ENCODE measurements at regions not wholly inside any gene's neighbourhood (a gene's known extent, or its start where the extent isn't known, plus 50 kb on each side); places are given as distances from the start of the nearest gene placed in this dataset.

DNA sequence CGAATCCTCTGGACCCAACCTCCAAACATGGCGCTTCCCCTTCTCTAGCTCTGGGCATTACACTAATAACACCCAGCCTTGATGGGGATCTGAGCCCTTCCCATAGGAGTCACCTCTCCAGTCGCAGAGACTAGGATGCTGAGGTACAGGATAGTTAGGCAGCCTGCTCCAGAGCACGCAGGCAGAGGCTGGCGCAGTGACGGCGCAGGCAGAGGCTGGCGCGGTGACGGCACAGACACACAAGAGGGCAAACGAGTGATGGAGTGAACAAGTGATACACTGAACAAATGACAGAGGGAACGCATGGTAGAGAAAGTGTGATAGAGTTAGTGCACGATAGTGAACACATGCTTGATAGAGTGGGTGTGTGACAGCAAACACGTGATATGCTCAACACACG is 518.5 kb downstream of the EIPR1 start:
- Mint-ChIP-seq H3K9me3 (peaks cover 5% of the 10 kb centered on the region), H3K27me3 (ENCODE audit: insufficient read depth) (no peaks in the 10 kb centered on the region), H3K36me3 (ENCODE audit: low read depth) (no peaks in the 10 kb centered on the region), H3K4me1 (no peaks in the 10 kb centered on the region), H3K4me3 (no peak overlapping the region), H3K27ac (no peak overlapping the region)
- Histone ChIP-seq H3K27ac (ENCODE audit: low read depth, low read length) (no peak overlapping the region), H3K36me3 (ENCODE audit: control insufficient read depth, insufficient read depth, low read length) (no peaks in the 10 kb centered on the region), H3K9ac (ENCODE audit: extremely low read depth, low read length, poor library complexity, severe bottlenecking) (no peak overlapping the region), H3K4me1 (ENCODE audit: control insufficient read depth, insufficient read depth, low read length) (no peaks in the 10 kb centered on the region), H3K4me3 (ENCODE audit: low read length) (no peak overlapping the region), H3K27me3 (ENCODE audit: control insufficient read depth, insufficient read depth, low read length, poor library complexity, severe bottlenecking) (no peaks in the 10 kb centered on the region), H3K9me3 (ENCODE audit: control insufficient read depth, low read length) (no peaks in the 10 kb centered on the region)
- DNase-seq: no peak
- TF ChIP-seq, protein P1, sequence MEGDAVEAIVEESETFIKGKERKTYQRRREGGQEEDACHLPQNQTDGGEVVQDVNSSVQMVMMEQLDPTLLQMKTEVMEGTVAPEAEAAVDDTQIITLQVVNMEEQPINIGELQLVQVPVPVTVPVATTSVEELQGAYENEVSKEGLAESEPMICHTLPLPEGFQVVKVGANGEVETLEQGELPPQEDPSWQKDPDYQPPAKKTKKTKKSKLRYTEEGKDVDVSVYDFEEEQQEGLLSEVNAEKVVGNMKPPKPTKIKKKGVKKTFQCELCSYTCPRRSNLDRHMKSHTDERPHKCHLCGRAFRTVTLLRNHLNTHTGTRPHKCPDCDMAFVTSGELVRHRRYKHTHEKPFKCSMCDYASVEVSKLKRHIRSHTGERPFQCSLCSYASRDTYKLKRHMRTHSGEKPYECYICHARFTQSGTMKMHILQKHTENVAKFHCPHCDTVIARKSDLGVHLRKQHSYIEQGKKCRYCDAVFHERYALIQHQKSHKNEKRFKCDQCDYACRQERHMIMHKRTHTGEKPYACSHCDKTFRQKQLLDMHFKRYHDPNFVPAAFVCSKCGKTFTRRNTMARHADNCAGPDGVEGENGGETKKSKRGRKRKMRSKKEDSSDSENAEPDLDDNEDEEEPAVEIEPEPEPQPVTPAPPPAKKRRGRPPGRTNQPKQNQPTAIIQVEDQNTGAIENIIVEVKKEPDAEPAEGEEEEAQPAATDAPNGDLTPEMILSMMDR (conservative IDR thresholded peaks at IDR 0.05): no peak
- 96 to 97% methylated on average over 15 of the region's 15 CpGs for WGBS, 2 experiments (ENCODE audit: insufficient coverage in 1 of 2, insufficient read length in 1 of 2)

DNA sequence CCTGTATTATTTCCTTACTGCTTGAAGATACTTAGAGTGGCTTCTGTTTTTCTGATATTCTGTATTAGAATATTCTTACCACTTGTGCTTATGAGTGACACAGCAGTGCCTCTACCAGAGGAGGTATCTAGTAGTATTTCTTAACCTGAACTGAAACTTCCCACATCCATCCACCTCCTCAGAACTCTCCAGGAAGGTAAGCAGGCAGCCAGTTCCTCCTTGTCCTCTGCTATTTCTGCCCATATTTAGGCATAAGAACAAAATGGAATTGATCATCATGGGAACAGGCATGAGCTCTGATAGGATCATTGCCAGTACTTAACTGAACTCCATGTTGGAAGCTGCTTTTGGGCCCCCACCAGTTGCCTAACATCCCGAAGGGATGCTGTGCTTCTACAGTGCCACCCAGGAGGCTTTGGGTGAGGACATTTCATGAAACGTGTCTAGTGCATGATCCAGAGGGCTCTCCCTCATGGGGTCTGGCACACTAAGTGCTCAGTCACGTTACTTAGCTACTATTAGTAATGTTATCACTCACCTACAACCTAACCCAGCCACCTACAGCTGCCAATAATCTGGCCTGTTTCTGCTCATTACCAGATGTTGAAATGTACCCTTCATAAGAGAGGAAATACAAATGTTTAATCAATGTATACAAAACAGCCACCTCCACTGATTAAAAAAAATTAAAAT is 520.7 kb downstream of the EIPR1 start:
- no peaks in the 10 kb centered on the region for H3K27me3 Mint-ChIP-seq (ENCODE audit: insufficient read depth)
- Histone ChIP-seq H3K4me3 (ENCODE audit: low read length) (no peak overlapping the region), H3K36me3 (ENCODE audit: control insufficient read depth, insufficient read depth, low read length) (no peaks in the 10 kb centered on the region), H3K27me3 (ENCODE audit: control insufficient read depth, insufficient read depth, low read length, poor library complexity, severe bottlenecking) (no peaks in the 10 kb centered on the region), H3K9ac (ENCODE audit: extremely low read depth, low read length, poor library complexity, severe bottlenecking) (no peak overlapping the region), H3K9me3 (ENCODE audit: control insufficient read depth, low read length) (no peaks in the 10 kb centered on the region), H3K4me1 (ENCODE audit: control insufficient read depth, insufficient read depth, low read length) (no peaks in the 10 kb centered on the region), H3K27ac (ENCODE audit: low read depth, low read length) (no peak overlapping the region)
- WGBS, 2 experiments (ENCODE audit: insufficient coverage in 1 of 2, insufficient read length in 1 of 2): 83 to 92% methylated on average over 2 to 3 of the region's 3 CpGs
- H3K4me3 Mint-ChIP-seq: no peak overlapping the region
- TF ChIP-seq, protein P1 (conservative IDR thresholded peaks at IDR 0.05): no peak
- H3K9me3 Mint-ChIP-seq: no peaks in the 10 kb centered on the region
- H3K36me3 Mint-ChIP-seq (ENCODE audit: low read depth): no peaks in the 10 kb centered on the region
- no peak for DNase-seq
- H3K27ac Mint-ChIP-seq: no peak overlapping the region
- H3K4me1 Mint-ChIP-seq: no peaks in the 10 kb centered on the region

GRCh38 chr2:2855297-2855696 is 522.3 kb downstream of the EIPR1 start:
- TF ChIP-seq, protein P1 (conservative IDR thresholded peaks at IDR 0.05): no peak
- no peaks in the 10 kb centered on the region for H3K4me1 ChIP-seq (ENCODE audit: control insufficient read depth, insufficient read depth, low read length)
- no peaks in the 10 kb centered on the region for H3K27me3 ChIP-seq (ENCODE audit: control insufficient read depth, insufficient read depth, low read length, poor library complexity, severe bottlenecking)
- no peaks in the 10 kb centered on the region for H3K36me3 Mint-ChIP-seq (ENCODE audit: low read depth)
- no peaks in the 10 kb centered on the region for H3K27me3 Mint-ChIP-seq (ENCODE audit: insufficient read depth)
- no peak overlapping the region for H3K4me3 ChIP-seq (ENCODE audit: low read length)
- H3K27ac Mint-ChIP-seq: no peak overlapping the region
- no peak overlapping the region for H3K4me3 Mint-ChIP-seq
- no peaks in the 10 kb centered on the region for H3K4me1 Mint-ChIP-seq
- H3K9me3 ChIP-seq (ENCODE audit: control insufficient read depth, low read length): no peaks in the 10 kb centered on the region
- no peaks in the 10 kb centered on the region for H3K36me3 ChIP-seq (ENCODE audit: control insufficient read depth, insufficient read depth, low read length)
- WGBS, 2 experiments (ENCODE audit: insufficient coverage in 1 of 2, insufficient read length in 1 of 2): 86 to 94% methylated on average over 5 of the region's 5 CpGs
- DNase-seq: no peak
- no peak overlapping the region for H3K9ac ChIP-seq (ENCODE audit: extremely low read depth, low read length, poor library complexity, severe bottlenecking)
- no peaks in the 10 kb centered on the region for H3K9me3 Mint-ChIP-seq
- no peak overlapping the region for H3K27ac ChIP-seq (ENCODE audit: low read depth, low read length)
